SU-DHL-6 (cell line): ENCODE measurements at regions not wholly inside any gene's neighbourhood (a gene's known extent, or its start where the extent isn't known, plus 50 kb on each side); places are given as distances from the start of the nearest gene placed in this dataset.

Experiments used
- CTCF ChIP-seq: fragments of 200-600 bp; sonication (generic); IDR thresholded peaks from one replicate; pipeline ENCODE4 v1.5.1; 2017; ENCODE audit warnings: antibody characterized with exemption, mild to moderate bottlenecking, low read length, moderate library complexity; ENCODE audit not compliant: insufficient read depth, poor library complexity, severe bottlenecking
- EZH2phosphoT487 ChIP-seq: fragments of 200-600 bp; sonication (generic), shearing (Covaris generic); conservative IDR thresholded peaks from 2 replicates; pipeline ENCODE4 v1.6.1; 2018; ENCODE audit warnings: mild to moderate bottlenecking, antibody characterized with exemption, low read length, moderate library complexity, mixed read lengths

- TF ChIP-seq CTCF (no peak), EZH2phosphoT487 (no peak)
Observed at GRCh38 chr4:82090717-82091116, 283.1 kb downstream of the HNRNPD start.
